SJSA1 (cell line): ENCODE measurements at regions not wholly inside any gene's neighbourhood (a gene's known extent, or its start where the extent isn't known, plus 50 kb on each side); places are given as distances from the start of the nearest gene placed in this dataset.
A peak's percentile ranks its signal among the peaks of the same experiment; 100 is the strongest.

Source experiments
- DNase-seq, 2 experiments: peaks; one replicate each; pipeline ENCODE4 v3.0.0-alpha.2; 2015 to 2020; ENCODE audit warnings: low spot score in 2 of 2, low read depth in 1 of 2
- H3K27ac ChIP-seq: fragments of 250-450 bp; sonication (Bioruptor Pico); 2 replicates; pipeline ENCODE4 v1.5.1; 2020; ENCODE audit warnings: mild to moderate bottlenecking, moderate library complexity
- H3K27me3 ChIP-seq: fragments of 250-450 bp; sonication (Bioruptor Pico); replicated peaks from 2 replicates; pipeline ENCODE4 v1.5.1; 2020; ENCODE audit warnings: mild to moderate bottlenecking, moderate library complexity
- H3K36me3 ChIP-seq: fragments of 250-450 bp; sonication (Bioruptor Pico); 2 replicates; pipeline ENCODE4 v1.5.1; 2020; ENCODE audit warnings: mild to moderate bottlenecking
- H3K4me1 ChIP-seq: fragments of 250-450 bp; sonication (Bioruptor Pico); replicated peaks from 2 replicates; pipeline ENCODE4 v1.6.1; 2021; ENCODE audit warnings: mild to moderate bottlenecking
- H3K4me3 ChIP-seq: fragments of 250-450 bp; sonication (Bioruptor Pico); 2 replicates; pipeline ENCODE4 v1.5.1; 2020; ENCODE audit warnings: mild to moderate bottlenecking
- H3K9me3 ChIP-seq: fragments of 250-450 bp; sonication (Bioruptor Pico); replicated peaks from 2 replicates; pipeline ENCODE4 v1.5.1; 2020; ENCODE audit warnings: mild to moderate bottlenecking

DNA sequence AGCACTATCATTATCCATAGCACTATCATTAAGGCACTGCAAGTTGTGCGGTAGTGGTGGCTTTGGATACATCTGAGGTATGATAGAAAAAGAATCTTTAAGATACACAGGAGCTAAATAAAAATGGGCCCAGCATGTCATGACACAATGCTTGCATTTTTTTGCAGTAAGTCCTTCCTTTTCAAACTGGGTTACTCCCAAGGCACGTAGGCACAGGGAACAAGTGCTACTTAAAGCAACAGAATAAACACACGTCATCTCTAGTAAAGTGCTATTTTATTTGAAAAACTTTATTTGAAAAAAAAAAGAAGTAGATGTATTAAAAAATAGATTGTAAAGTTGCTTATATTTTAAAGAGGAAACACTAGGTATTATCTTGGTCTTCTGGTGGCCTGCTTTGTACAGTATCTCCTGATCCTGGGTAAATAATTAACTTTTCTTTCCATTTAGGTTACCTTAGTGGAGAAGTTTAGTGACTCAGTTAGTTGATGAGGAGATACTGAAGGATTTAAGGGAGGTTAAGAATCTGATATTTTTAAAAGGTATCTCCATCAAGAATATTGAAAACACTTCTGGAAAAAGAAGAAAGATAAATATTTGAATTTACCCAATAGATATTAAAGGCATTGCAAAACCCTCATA, 129.6 kb downstream of the EDN1 start:
- no peak overlapping the region for H3K27ac ChIP-seq
- H3K27me3 ChIP-seq: no peaks in the 10 kb centered on the region
- H3K4me3 ChIP-seq: no peak overlapping the region
- DNase-seq: no peak
- no peaks in the 10 kb centered on the region for H3K9me3 ChIP-seq
- no peaks in the 10 kb centered on the region for H3K36me3 ChIP-seq
- H3K4me1 ChIP-seq: peaks cover 26% of the 10 kb centered on the region

DNA sequence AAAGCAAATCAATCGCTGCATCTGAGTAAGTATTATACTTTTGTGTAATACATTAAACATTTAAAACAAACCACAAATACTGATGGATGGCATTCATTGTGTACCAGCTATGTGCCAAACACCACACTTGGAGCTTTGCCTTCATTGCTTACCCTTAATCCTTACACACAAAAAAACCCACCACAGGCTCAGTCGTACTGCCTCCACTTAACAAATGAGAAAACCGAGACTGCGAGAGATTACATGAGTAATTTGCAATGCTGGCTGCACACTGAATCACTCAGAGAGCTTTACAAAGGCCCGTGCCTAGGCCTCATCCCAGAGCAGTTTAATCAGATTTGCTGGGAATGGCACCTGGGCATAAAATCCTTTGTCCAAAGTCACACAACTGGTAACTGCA, 130.5 kb downstream of the EDN1 start:
- no peaks in the 10 kb centered on the region for H3K27me3 ChIP-seq
- peak; percentile 47 to 50 for DNase-seq
- no peaks in the 10 kb centered on the region for H3K9me3 ChIP-seq
- H3K36me3 ChIP-seq: no peaks in the 10 kb centered on the region
- no peak overlapping the region for H3K27ac ChIP-seq
- no peak overlapping the region for H3K4me3 ChIP-seq
- H3K4me1 ChIP-seq: peaks cover 23% of the 10 kb centered on the region

- H3K36me3 ChIP-seq: no peaks in the 10 kb centered on the region
Observed at GRCh38 chr6:12421596-12421995, 131.4 kb downstream of the EDN1 start.

DNA sequence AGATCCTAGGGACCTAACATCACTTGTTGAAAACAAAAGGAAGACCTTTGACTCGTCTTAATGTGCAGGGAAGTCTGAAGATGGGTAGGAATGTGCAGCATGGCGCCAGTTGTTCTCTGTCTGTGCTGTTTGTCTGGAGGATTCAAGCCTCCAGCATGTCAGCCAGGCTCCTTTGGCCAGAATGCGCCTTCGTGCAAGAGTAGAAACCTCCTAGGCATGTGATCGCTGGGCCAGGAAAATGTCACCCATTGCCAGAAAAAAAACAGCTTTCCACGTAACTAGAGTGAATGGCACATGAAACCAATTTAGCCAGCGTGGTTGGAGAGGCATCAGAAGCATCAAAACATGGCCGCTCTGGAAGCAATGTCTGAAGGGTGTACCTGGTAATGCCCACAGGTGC, 132.7 kb downstream of the EDN1 start:
- peaks cover 29% of the 10 kb centered on the region for H3K4me1 ChIP-seq
- H3K4me3 ChIP-seq: no peak overlapping the region
- no peak overlapping the region for H3K27ac ChIP-seq
- H3K27me3 ChIP-seq: no peaks in the 10 kb centered on the region
- H3K36me3 ChIP-seq: no peaks in the 10 kb centered on the region
- DNase-seq: no peak
- H3K9me3 ChIP-seq: no peaks in the 10 kb centered on the region

More at GRCh38 chr6:12421596-12421995, 131.4 kb downstream of the EDN1 start:
- no peak overlapping the region for H3K27ac ChIP-seq
- H3K4me1 ChIP-seq: peaks cover 25% of the 10 kb centered on the region
- DNase-seq: no peak
- H3K27me3 ChIP-seq: no peaks in the 10 kb centered on the region
- H3K9me3 ChIP-seq: no peaks in the 10 kb centered on the region
- no peak overlapping the region for H3K4me3 ChIP-seq

- DNase-seq: no peak
- no peaks in the 10 kb centered on the region for H3K36me3 ChIP-seq
Observed at GRCh38 chr6:12423832-12424231, 133.7 kb downstream of the EDN1 start.

GRCh38 chr6:12426121-12426520, 136.0 kb downstream of the EDN1 start:
- Histone ChIP-seq H3K4me1 (peaks cover 22% of the 10 kb centered on the region), H3K9me3 (no peaks in the 10 kb centered on the region), H3K36me3 (no peaks in the 10 kb centered on the region), H3K27me3 (no peaks in the 10 kb centered on the region), H3K4me3 (no peak overlapping the region), H3K27ac (no peak overlapping the region)
- DNase-seq: no peak

More at GRCh38 chr6:12423832-12424231, 133.7 kb downstream of the EDN1 start:
- no peaks in the 10 kb centered on the region for H3K9me3 ChIP-seq
- no peak overlapping the region for H3K4me3 ChIP-seq
- peak overlapping the region; percentile 34 for H3K27ac ChIP-seq
- peaks cover 29% of the 10 kb centered on the region for H3K4me1 ChIP-seq
- no peaks in the 10 kb centered on the region for H3K27me3 ChIP-seq

DNA sequence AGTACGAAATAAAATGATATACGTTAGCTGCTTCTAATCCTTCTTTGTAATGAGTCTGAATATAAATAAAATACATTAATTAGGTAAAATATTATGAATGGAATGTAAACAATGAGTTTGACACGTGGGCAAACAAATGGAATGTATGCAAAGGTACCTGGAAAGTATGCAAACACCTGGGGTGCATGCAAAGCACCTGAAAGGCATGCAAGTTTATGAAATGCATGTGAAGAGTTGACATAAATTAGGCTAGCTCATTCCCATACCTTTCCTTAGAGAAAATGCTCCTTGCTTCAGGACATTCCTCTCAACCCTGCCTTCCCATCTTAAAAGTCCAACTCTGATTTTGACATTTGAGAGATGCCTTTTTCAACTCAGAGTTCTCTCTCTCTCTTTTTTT, 140.9 kb downstream of the EDN1 start:
- no peak overlapping the region for H3K27ac ChIP-seq
- peaks cover 6% of the 10 kb centered on the region for H3K4me1 ChIP-seq
- DNase-seq: no peak
- 0 out of 2 replicates have a peak, but pooled peaks cover 2% of the 10 kb centered on the region for H3K9me3 ChIP-seq
- H3K27me3 ChIP-seq: no peaks in the 10 kb centered on the region
- no peak overlapping the region for H3K4me3 ChIP-seq
- H3K36me3 ChIP-seq: no peaks in the 10 kb centered on the region

- H3K27me3 ChIP-seq: no peaks in the 10 kb centered on the region
Observed at GRCh38 chr6:12436224-12436623, 146.1 kb downstream of the EDN1 start.

DNA sequence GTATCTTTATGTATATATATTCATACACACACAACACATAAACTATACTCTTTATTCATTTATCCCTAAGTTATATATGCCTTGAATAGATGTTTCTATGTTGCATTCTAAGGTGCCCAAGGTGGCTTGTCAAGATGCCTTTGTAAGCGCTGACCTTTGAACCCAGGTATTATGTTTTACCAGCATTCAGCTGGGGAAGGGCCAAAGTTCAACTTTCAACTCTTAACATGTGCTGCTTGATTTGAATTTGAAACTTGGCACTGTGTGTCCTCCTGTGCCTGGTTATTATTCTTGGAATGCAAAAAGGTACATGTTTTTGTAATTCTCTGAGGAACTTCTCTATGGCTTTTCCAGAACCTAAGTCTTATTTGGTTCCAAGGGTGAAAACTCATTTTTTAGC, 146.5 kb downstream of the EDN1 start:
- Histone ChIP-seq H3K36me3 (no peaks in the 10 kb centered on the region), H3K9me3 (0 out of 2 replicates have a peak, but pooled peaks cover 2% of the 10 kb centered on the region), H3K4me3 (no peak overlapping the region), H3K27me3 (no peaks in the 10 kb centered on the region), H3K4me1 (no peaks in the 10 kb centered on the region), H3K27ac (no peak overlapping the region)
- DNase-seq: no peak

More at GRCh38 chr6:12436224-12436623, 146.1 kb downstream of the EDN1 start:
- Histone ChIP-seq H3K4me3 (no peak overlapping the region), H3K36me3 (no peaks in the 10 kb centered on the region), H3K27ac (no peak overlapping the region), H3K4me1 (no peaks in the 10 kb centered on the region), H3K9me3 (0 out of 2 replicates have a peak, but pooled peaks cover 2% of the 10 kb centered on the region)
- no peak for DNase-seq

DNA sequence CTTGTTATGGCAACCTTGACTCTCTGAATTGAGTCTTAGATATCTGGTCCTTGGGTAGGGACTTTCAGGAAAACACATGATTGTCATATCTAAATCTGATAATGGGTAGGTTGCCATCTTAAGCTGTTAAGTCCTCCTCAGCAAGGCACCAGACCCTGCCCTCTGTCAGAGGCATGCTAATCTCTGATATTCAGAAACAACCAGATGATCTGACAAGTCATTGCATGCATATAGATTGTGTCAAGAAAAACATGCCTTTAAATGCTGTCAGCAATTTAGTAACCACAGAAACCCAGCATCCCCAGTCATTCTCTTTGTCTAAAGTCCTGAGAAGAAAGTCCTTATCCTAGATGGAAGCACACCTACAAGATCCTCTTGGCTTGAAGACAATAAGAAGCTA, 149.1 kb downstream of the EDN1 start:
- Histone ChIP-seq H3K36me3 (no peaks in the 10 kb centered on the region), H3K4me3 (no peak overlapping the region), H3K4me1 (no peaks in the 10 kb centered on the region), H3K27ac (no peak overlapping the region), H3K27me3 (no peaks in the 10 kb centered on the region), H3K9me3 (0 out of 2 replicates have a peak, but pooled peaks cover 2% of the 10 kb centered on the region)
- DNase-seq: no peak

DNA sequence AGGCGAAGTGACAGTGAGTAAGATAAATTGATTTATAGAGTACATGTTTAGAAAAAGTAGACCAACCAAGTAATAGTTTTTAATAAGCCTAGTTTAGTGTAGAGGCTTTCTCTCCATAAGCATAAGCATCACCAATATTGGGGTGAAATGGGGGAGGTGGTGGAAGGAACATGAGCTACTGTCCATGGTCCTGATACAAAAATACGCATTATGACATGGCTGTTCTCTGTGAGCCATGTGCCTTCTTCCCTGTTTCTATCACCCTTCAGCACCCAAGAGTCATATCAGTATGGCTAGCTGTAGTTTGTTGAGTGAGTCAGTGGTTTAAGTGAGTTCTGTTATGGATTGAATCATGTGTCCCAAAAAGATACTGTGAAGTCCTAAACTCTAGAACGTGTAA, 150.8 kb downstream of the EDN1 start:
- no peaks in the 10 kb centered on the region for H3K27me3 ChIP-seq
- no peak for DNase-seq

DNA sequence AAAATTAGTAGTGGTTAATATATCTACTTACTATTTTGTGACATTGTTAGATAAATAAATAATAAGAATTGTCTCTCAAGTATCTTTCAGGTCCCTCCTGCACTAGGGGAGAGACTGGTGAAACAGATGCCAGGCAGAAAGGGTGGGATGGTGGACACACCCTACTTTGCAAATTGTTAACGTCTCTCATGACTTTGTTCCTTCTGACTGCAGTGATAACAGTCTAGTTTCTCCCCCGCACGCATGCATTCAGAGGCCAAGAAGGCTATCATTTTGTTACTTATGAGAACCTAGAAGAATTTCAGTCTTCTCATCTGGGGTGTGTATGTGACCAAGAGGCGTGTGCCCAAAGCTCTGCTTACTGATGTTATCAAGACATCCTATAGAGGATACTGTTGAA, 152.3 kb downstream of the EDN1 start:
- H3K4me3 ChIP-seq: no peak overlapping the region
- H3K27me3 ChIP-seq: no peaks in the 10 kb centered on the region
- no peaks in the 10 kb centered on the region for H3K36me3 ChIP-seq
- no peak overlapping the region for H3K27ac ChIP-seq
- no peaks in the 10 kb centered on the region for H3K4me1 ChIP-seq
- H3K9me3 ChIP-seq: no peaks in the 10 kb centered on the region
- DNase-seq: no peak

More for the DNA sequence above, 150.8 kb downstream of the EDN1 start:
- Histone ChIP-seq H3K4me1 (no peaks in the 10 kb centered on the region), H3K4me3 (no peak overlapping the region), H3K9me3 (no peaks in the 10 kb centered on the region), H3K27ac (no peak overlapping the region), H3K36me3 (no peaks in the 10 kb centered on the region)

DNA sequence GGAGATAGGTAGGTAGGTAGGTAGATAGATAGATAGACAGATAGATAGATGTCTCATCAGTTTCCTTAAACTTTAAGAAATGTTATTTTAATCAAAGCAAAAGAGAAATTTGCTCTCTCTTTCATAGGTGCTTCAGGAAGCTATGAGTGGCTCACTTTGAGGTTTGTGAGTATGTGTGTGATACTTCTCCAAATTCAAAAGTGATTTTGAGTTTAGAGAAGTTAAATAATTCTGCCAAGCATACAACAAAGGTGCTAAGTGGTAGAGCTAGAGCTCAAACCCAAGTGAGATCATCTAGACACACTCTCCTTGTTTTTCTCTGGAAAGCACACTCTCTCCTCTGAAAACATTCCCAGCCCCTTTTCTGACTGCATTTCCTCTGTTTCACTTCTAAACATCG, 156.2 kb downstream of the EDN1 start:
- no peak overlapping the region for H3K27ac ChIP-seq
- no peaks in the 10 kb centered on the region for H3K27me3 ChIP-seq
- H3K4me1 ChIP-seq: no peaks in the 10 kb centered on the region
- DNase-seq: no peak
- no peak overlapping the region for H3K4me3 ChIP-seq
- H3K36me3 ChIP-seq: no peaks in the 10 kb centered on the region
- H3K9me3 ChIP-seq: no peaks in the 10 kb centered on the region

DNA sequence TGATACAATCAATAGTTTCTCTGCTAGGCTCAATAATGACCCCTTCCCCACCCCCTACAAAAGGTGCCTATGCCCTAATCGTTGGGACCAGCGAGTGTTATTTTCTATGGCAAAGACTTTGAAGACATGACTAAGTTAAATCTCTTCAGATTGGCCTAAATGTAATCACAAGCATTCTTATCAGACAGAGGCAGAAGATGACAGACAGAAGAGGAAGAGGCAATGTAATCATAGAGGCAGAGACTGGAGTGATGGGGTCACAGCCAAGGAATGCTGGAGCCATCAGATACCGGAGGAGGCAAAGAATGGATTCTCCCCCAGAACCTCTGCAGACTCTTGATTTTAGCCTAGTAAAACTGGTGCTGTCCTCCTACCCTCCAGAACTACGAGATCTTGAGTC, 159.3 kb downstream of the EDN1 start:
- no peaks in the 10 kb centered on the region for H3K9me3 ChIP-seq
- no peak for DNase-seq
- no peak overlapping the region for H3K27ac ChIP-seq
- H3K4me1 ChIP-seq: no peaks in the 10 kb centered on the region
- no peak overlapping the region for H3K4me3 ChIP-seq
- H3K36me3 ChIP-seq: no peaks in the 10 kb centered on the region
- no peaks in the 10 kb centered on the region for H3K27me3 ChIP-seq

GRCh38 chr6:12450467-12450866, 160.3 kb downstream of the EDN1 start:
- H3K4me1 ChIP-seq: no peaks in the 10 kb centered on the region
- no peak overlapping the region for H3K4me3 ChIP-seq
- no peak overlapping the region for H3K27ac ChIP-seq
- no peak for DNase-seq
- no peaks in the 10 kb centered on the region for H3K36me3 ChIP-seq
- no peaks in the 10 kb centered on the region; the same call in 1 of the 2 replicates for H3K9me3 ChIP-seq
- H3K27me3 ChIP-seq: no peaks in the 10 kb centered on the region
